ENCODE measurements at regions not wholly inside any gene's neighbourhood (a gene's known extent, or its start where the extent isn't known, plus 50 kb on each side); places are given as distances from the start of the nearest gene placed in this dataset.

GRCh38 chr10:130230036-130230435, 93.8 kb downstream of the GLRX3 start:
- no peak for DNase-seq

- no peak for DNase-seq
Measured at GRCh38 chr10:130230611-130231010, 94.4 kb downstream of the GLRX3 start.

- no peak for DNase-seq
Measured at GRCh38 chr10:130231251-130231741, 95.1 kb downstream of the GLRX3 start.

GRCh38 chr10:130232166-130233034, 96.2 kb downstream of the GLRX3 start:
- no peak for DNase-seq

GRCh38 chr10:130233035-130233360, 96.8 kb downstream of the GLRX3 start:
- no peak for DNase-seq

- no peak for DNase-seq
Measured at GRCh38 chr10:130233426-130233825, 97.2 kb downstream of the GLRX3 start.

- no peak for DNase-seq
Measured at GRCh38 chr10:130234171-130234965, 98.2 kb downstream of the GLRX3 start.

- no peak for DNase-seq
Measured at GRCh38 chr10:130236711-130237110, 100.5 kb downstream of the GLRX3 start.

GRCh38 chr10:130240409-130240808, 104.2 kb downstream of the GLRX3 start:
- no peak for DNase-seq

- DNase-seq, result no peak
Measured at GRCh38 chr10:130242513-130242912, 106.3 kb downstream of the GLRX3 start.

GRCh38 chr10:130243015-130243414, 106.8 kb downstream of the GLRX3 start:
- no peak for DNase-seq

GRCh38 chr10:130244031-130244927, 108.1 kb downstream of the GLRX3 start:
- no peak for DNase-seq

- DNase-seq, result no peak
Measured at GRCh38 chr10:130244928-130245495, 108.8 kb downstream of the GLRX3 start.

GRCh38 chr10:130246113-130246512, 109.9 kb downstream of the GLRX3 start:
- no peak for DNase-seq

GRCh38 chr10:130250127-130250526, 113.9 kb downstream of the GLRX3 start:
- DNase-seq, result no peak

GRCh38 chr10:130251766-130252165, 115.6 kb downstream of the GLRX3 start:
- DNase-seq, result no peak

GRCh38 chr10:130254243-130254642, 118.1 kb downstream of the GLRX3 start:
- no peak for DNase-seq

- DNase-seq, result no peak
Measured at GRCh38 chr10:130254662-130255061, 118.5 kb downstream of the GLRX3 start.

GRCh38 chr10:130255777-130256176, 119.6 kb downstream of the GLRX3 start:
- no peak for DNase-seq

GRCh38 chr10:130257897-130258296, 121.7 kb downstream of the GLRX3 start:
- DNase-seq, result no peak

GRCh38 chr10:130259380-130259779, 123.2 kb downstream of the GLRX3 start:
- DNase-seq, result no peak

- no peak for DNase-seq
Measured at GRCh38 chr10:130261306-130261705, 125.1 kb downstream of the GLRX3 start.

GRCh38 chr10:130261766-130262165, 125.6 kb downstream of the GLRX3 start:
- no peak for DNase-seq
